ENCODE measurements at regions not wholly inside any gene's neighbourhood (a gene's known extent, or its start where the extent isn't known, plus 50 kb on each side); places are given as distances from the start of the nearest gene placed in this dataset.

DNA sequence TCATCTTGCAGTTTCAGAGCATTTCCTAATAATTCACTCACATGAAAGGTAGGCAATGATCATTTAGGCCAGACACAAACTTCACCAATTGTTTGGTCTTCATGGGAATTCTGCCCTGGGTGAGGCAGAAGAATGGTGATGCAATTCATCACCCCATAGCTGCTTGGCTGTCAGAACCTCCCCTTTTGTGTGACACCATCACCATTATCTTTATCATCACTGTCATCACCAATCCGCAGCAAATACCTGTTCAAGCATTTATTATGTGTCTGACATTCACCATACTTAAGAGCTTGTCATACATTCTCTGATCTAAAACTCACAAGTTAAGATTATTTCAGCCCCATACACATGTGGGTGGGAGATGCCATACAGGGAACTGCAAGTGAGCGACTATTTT, 799.5 kb upstream of the LRRN3 start:
- no peak for TF ChIP-seq POLR2A (IDR thresholded peaks at IDR 0.05)
- TF ChIP-seq, protein P1, sequence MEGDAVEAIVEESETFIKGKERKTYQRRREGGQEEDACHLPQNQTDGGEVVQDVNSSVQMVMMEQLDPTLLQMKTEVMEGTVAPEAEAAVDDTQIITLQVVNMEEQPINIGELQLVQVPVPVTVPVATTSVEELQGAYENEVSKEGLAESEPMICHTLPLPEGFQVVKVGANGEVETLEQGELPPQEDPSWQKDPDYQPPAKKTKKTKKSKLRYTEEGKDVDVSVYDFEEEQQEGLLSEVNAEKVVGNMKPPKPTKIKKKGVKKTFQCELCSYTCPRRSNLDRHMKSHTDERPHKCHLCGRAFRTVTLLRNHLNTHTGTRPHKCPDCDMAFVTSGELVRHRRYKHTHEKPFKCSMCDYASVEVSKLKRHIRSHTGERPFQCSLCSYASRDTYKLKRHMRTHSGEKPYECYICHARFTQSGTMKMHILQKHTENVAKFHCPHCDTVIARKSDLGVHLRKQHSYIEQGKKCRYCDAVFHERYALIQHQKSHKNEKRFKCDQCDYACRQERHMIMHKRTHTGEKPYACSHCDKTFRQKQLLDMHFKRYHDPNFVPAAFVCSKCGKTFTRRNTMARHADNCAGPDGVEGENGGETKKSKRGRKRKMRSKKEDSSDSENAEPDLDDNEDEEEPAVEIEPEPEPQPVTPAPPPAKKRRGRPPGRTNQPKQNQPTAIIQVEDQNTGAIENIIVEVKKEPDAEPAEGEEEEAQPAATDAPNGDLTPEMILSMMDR (IDR thresholded peaks at IDR 0.05), result no peak
- no peak for TF ChIP-seq POLR2AphosphoS5 (IDR thresholded peaks at IDR 0.05)
